22Rv1 (cell line): ENCODE measurements at regions not wholly inside any gene's neighbourhood (a gene's known extent, or its start where the extent isn't known, plus 50 kb on each side); places are given as distances from the start of the nearest gene placed in this dataset.

Experiments used
- ZFX ChIP-seq: fragments of 450-650 bp; IDR thresholded peaks from 2 replicates; pipeline ENCODE4 v1.6.1; 2017; ENCODE audit warnings: antibody characterized with exemption, borderline replicate concordance
- TF ChIP-seq, protein P1 (sequence below): fragments of 450-650 bp; IDR thresholded peaks from 2 replicates; pipeline ENCODE4 v1.5.1; 2017; ENCODE audit warnings: mild to moderate bottlenecking

DNA sequence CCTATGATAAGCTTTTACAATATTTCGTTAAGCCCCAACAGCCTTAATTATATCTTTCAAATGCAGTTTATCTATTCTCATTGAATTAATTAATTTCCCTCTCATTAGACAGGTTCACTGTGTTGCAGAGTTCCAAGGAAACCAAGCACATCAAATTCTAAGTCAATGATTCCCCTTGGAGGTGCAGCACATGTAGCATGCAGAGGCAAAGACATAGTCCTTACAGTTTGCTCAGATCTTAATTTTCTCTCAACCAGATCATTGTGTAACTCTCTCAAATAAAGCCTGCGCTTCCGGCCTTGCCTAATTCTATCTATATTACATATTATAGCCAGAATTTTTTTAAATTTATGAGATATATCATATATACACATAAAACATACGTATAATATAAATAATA lies 205.4 kb downstream of the GRIA2 start:
- TF ChIP-seq, protein P1, sequence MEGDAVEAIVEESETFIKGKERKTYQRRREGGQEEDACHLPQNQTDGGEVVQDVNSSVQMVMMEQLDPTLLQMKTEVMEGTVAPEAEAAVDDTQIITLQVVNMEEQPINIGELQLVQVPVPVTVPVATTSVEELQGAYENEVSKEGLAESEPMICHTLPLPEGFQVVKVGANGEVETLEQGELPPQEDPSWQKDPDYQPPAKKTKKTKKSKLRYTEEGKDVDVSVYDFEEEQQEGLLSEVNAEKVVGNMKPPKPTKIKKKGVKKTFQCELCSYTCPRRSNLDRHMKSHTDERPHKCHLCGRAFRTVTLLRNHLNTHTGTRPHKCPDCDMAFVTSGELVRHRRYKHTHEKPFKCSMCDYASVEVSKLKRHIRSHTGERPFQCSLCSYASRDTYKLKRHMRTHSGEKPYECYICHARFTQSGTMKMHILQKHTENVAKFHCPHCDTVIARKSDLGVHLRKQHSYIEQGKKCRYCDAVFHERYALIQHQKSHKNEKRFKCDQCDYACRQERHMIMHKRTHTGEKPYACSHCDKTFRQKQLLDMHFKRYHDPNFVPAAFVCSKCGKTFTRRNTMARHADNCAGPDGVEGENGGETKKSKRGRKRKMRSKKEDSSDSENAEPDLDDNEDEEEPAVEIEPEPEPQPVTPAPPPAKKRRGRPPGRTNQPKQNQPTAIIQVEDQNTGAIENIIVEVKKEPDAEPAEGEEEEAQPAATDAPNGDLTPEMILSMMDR: no peak
- TF ChIP-seq ZFX: no peak
